ENCODE measurements at regions not wholly inside any gene's neighbourhood (a gene's known extent, or its start where the extent isn't known, plus 50 kb on each side); places are given as distances from the start of the nearest gene placed in this dataset.
A peak's percentile ranks its signal among the peaks of the same experiment; 100 is the strongest.

DNA sequence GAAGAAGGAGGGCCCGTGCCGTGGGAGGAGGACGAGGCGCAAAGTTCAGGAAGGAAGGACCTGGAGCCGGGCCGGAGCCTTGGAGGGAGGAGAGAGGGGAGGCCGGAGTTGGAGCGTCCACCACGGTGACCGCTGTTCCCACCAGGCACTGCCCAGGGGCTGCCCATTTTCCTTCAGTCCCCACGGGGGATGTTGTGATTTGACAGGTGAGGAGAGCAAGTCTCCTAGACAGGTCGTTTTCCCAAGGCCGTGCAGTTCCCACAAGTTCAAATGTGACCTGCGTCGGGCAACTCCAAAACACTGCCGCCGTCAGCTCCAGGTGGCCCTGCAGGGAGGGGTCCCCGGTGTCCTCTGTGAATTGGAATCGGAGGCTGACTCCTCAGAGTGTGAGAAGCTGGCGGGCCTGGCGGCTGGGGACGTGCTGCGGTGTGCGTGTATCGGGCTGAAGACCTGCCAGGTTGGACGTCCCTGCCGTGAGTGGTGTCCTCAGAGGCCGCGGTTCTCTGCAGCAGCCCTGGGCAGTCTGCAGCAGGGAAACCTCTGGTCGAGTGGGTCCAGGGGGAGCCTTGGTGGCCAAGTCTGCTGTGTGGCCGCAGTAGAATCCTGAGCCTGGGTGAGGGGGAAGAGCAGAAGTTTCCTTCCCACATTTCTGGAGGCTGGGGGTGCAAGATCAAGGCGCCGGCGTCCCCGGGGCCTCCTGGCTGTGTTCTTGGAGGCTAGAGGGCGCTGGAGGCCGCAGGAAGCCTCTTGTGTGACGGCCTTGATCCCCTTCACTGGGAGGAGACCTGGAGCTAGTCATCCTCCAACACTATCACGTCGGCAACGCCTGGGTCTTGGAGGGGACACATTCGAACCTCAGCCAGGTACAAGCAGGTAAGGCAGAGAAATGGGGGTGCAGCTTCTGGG is 115.1 kb upstream of the FRMD1 start:
- WGBS, 2 donors, result 77 to 87% methylated on average over 19 to 42 of the region's 42 CpGs
- H3K36me3 ChIP-seq, result no peaks in the 10 kb centered on the region
- H3K27ac ChIP-seq, result no peak overlapping the region
- ATAC-seq (ENCODE audit: low FRiP score in 2 of 2) (peak in 1 of 2 donors; percentile 6), DNase-seq (peak in 1 of 2 donors; percentile 76)
- no peaks in the 10 kb centered on the region for H3K9me3 ChIP-seq
- no peak overlapping the region for H3K4me3 ChIP-seq
- H3K27me3 ChIP-seq, result no peaks in the 10 kb centered on the region
- peaks cover 0 to 17% (median 6%) of the 10 kb centered on the region in 4 donors for H3K4me1 ChIP-seq
- TF ChIP-seq POLR2A (IDR thresholded peaks at IDR 0.05), result no peak
- TF ChIP-seq, protein P1, sequence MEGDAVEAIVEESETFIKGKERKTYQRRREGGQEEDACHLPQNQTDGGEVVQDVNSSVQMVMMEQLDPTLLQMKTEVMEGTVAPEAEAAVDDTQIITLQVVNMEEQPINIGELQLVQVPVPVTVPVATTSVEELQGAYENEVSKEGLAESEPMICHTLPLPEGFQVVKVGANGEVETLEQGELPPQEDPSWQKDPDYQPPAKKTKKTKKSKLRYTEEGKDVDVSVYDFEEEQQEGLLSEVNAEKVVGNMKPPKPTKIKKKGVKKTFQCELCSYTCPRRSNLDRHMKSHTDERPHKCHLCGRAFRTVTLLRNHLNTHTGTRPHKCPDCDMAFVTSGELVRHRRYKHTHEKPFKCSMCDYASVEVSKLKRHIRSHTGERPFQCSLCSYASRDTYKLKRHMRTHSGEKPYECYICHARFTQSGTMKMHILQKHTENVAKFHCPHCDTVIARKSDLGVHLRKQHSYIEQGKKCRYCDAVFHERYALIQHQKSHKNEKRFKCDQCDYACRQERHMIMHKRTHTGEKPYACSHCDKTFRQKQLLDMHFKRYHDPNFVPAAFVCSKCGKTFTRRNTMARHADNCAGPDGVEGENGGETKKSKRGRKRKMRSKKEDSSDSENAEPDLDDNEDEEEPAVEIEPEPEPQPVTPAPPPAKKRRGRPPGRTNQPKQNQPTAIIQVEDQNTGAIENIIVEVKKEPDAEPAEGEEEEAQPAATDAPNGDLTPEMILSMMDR (IDR thresholded peaks at IDR 0.05), result peak in 1 of 6 experiments; percentile 14

DNA sequence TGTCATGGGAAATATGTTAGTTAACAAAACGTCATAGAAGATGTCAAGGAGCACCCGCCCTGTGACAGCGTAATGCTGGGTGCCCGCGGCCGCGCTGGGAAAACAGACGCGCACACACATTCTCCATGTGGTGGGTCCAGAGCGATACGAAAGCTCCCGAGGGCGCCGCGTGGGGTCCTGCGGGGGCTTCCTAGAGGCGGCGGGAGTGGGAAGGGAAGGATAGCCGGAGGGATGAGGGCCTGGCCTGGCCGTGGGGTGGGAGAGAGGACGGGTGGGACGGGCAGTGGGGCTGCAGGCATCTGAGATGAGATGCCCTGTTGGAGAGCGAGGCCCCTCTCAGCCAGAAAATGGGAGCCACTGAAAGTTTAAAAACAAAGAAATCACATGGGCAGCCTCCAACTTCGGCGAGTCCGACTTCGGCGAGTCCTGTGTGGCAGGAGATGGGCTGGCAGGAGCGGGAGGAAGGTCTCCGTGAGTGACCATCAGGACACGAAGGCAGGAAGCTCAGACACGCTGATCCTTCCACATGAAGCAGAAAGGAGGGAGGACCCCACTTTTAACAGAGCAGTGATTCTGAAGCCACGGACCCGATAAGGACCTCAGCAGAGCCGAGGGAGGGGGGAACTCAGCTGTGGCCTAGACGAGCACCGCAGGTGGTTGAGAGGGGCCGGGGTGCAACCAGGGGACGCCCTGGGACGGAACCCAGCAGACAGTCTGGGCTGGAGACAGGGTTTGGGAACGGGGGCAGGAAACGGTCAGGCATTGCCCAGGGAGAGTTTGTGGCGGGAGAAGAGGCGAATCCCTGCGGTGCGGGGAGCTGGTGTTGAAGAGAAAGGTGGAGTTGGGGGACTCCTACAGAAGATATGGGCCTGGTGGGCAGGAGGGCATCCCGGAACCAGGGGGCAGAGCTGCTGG is 114.1 kb upstream of the FRMD1 start:
- no peak for TF ChIP-seq POLR2A (IDR thresholded peaks at IDR 0.05)
- TF ChIP-seq EP300 (IDR thresholded peaks at IDR 0.05), result no peak
- TF ChIP-seq, protein P1 (IDR thresholded peaks at IDR 0.05), result no peak
- TF ChIP-seq POLR2AphosphoS5 (IDR thresholded peaks at IDR 0.05), result no peak
- Histone ChIP-seq H3K36me3 (no peaks in the 10 kb centered on the region), H3K4me3 (no peak overlapping the region), H3K27me3 (no peaks in the 10 kb centered on the region), H3K27ac (no peak overlapping the region), H3K9me3 (no peaks in the 10 kb centered on the region), H3K4me1 (peaks cover 0 to 17% (median 6%) of the 10 kb centered on the region in 4 donors)
- DNase-seq (peak in 1 of 2 donors; percentile 77), ATAC-seq (ENCODE audit: low FRiP score in 2 of 2) (no peak)
- WGBS, 2 donors, result 89 to 91% methylated on average over 47 of the region's 47 CpGs

DNA sequence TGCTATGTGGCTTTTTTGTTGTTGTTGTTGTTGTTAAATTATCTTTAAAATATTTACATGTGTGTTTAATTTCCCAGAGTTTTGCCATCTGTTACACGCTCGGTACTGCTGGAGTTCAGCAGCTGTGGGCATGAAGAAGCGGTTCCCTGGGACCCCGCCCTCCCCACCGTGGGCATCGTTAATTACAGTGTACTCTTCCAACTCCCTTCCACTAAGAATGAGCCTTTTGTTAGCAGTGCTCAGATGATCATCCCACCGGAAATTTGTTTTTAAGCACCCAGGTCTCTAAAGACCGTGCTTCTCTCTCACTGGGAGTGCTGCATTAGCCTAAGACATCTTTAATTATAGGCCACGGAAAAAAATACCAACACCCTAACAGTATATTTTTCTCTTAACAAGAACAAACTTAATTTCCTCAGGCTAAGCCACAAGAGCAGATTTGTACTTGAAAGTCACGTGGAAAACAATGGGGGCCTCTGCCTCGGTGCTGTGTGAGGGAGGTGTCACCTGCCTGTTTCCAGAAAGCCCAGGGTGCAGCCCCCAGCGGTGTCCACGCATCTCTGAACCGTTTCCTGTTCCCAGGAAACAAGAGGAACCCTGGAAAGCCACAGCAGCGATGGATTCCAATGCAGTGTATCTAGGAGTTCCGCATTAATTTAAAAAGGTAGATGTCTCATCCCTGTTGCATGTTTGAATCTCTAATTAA is 113.3 kb upstream of the FRMD1 start:
- H3K27me3 ChIP-seq, result no peaks in the 10 kb centered on the region
- no peaks in the 10 kb centered on the region for H3K36me3 ChIP-seq
- no peaks in the 10 kb centered on the region for H3K9me3 ChIP-seq
- WGBS, 2 donors, result 68 to 74% methylated on average over 16 of the region's 16 CpGs
- H3K4me1 ChIP-seq, result peaks cover 0 to 17% (median 6%) of the 10 kb centered on the region in 4 donors
- no peak overlapping the region for H3K4me3 ChIP-seq
- DNase-seq (no peak), ATAC-seq (ENCODE audit: low FRiP score in 2 of 2) (no peak)
- no peak overlapping the region for H3K27ac ChIP-seq
- TF ChIP-seq POLR2A (IDR thresholded peaks at IDR 0.05) (no peak), EP300 (IDR thresholded peaks at IDR 0.05) (no peak), POLR2AphosphoS5 (IDR thresholded peaks at IDR 0.05) (no peak)
- TF ChIP-seq, protein P1 (IDR thresholded peaks at IDR 0.05), result no peak

DNA sequence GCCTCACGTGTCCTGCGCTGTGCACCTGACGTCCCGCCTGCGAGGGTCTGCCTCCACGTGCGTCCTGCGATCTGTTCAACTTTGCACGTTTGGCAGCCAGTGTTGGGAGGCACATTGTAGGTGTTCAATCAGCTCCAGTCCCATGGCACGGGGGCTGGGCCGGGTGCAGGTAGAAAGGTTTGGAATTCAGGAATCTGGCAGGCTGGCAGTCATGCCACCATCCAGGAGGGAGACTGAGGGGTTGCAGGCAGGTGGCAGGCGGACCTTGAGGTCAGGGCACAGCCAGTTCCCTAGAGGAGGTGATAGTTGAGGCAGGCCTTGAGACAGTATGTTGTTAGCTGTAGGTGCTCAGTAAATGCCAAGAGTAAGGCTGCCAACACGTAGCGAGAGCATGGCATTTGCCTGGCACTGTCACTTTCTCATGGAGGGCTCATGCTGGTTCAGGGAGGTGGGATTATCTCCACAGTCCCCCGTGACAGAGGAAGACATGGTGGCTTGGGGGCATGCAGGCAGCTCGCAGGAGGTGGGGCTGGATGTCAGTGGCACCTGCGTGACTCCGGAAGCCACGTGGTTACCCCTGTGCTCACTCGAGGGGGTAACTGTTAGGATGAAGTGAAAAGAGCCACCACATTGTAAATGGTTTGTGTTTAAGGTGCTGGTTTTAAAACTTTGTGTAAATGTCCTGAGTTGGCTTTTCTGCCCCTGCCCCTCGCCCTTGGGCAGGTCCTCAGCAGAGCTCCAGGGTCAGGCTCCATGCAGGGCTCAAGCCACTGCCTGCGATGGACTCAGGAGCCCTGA is 111.8 kb upstream of the FRMD1 start:
- ATAC-seq (ENCODE audit: low FRiP score in 2 of 2) (no peak), DNase-seq (no peak)
- WGBS, 2 donors, result 89% methylated on average over 17 to 22 of the region's 22 CpGs
- no peak overlapping the region for H3K27ac ChIP-seq
- no peaks in the 10 kb centered on the region for H3K9me3 ChIP-seq
- H3K27me3 ChIP-seq, result no peaks in the 10 kb centered on the region
- H3K36me3 ChIP-seq, result no peaks in the 10 kb centered on the region
- H3K4me3 ChIP-seq, result no peak overlapping the region
- TF ChIP-seq, protein P1 (IDR thresholded peaks at IDR 0.05), result no peak
- TF ChIP-seq EP300 (IDR thresholded peaks at IDR 0.05) (no peak), POLR2A (IDR thresholded peaks at IDR 0.05) (no peak), POLR2AphosphoS5 (IDR thresholded peaks at IDR 0.05) (no peak)
- H3K4me1 ChIP-seq, result peaks cover 0 to 10% (median 3%) of the 10 kb centered on the region in 4 donors
